Tibial artery (tissue), 4 donors: ENCODE measurements at regions not wholly inside any gene's neighbourhood (a gene's known extent, or its start where the extent isn't known, plus 50 kb on each side); places are given as distances from the start of the nearest gene placed in this dataset.

Experiments used
- DNase-seq, 2 donors: peaks; one replicate each; pipeline ENCODE4 v3.0.0-alpha.2; 2019
- H3K27ac ChIP-seq, 2 donors: fragments of 200-600 bp; sonication (generic) in 1 of 2; 1 replicate in 1 of 2; 2 replicates in 1 of 2; pipeline ENCODE4 v1.5.1; 2018 to 2019; ENCODE audit warnings: mild to moderate bottlenecking in 1 of 2
- H3K27me3 ChIP-seq, 2 donors: fragments of 200-600 bp; sonication (generic) in 1 of 2; one replicate each; pipeline versions ENCODE4 v1.5.1 to v1.6.0; 2016 to 2019
- H3K36me3 ChIP-seq, 3 donors: fragments of 200-600 bp; sonication (generic) in 2 of 3; one replicate each; pipeline ENCODE4 v1.5.1; 2016 to 2019; ENCODE audit warnings: mild to moderate bottlenecking in 2 of 3
- H3K4me1 ChIP-seq, 4 donors: fragments of 200-600 bp; sonication (generic) in 2 of 4; 1 replicate in 3 of 4; 2 replicates in 1 of 4; pipeline ENCODE4 v1.5.1; 2016 to 2019
- H3K4me3 ChIP-seq, 2 donors: fragments of 200-600 bp; sonication (generic) in 1 of 2; 1 replicate in 1 of 2; 2 replicates in 1 of 2; pipeline ENCODE4 v1.5.1; 2018 to 2019; ENCODE audit warnings: mild to moderate bottlenecking in 2 of 2
- H3K9me3 ChIP-seq, 3 donors: fragments of 200-600 bp; sonication (generic) in 1 of 3; one replicate each; pipeline ENCODE4 v1.5.1; 2016 to 2019
- intact Hi-C: fragments of 100-400 bp; cut with DNase I; formaldehyde crosslinking; loops from one replicate; pipeline ENCODE4 v1.15.0; 2023; ENCODE audit warnings: low total_unique reads
- TF ChIP-seq, protein P1 (sequence below), 2 experiments: fragments of 200-600 bp in 1 of 2; fragments of 450-650 bp in 1 of 2; IDR thresholded peaks; one replicate each; pipeline ENCODE4 v1.5.1; 2017 to 2019; ENCODE audit warnings: antibody characterized with exemption in 2 of 2, mild to moderate bottlenecking in 1 of 2, moderate library complexity in 1 of 2

DNA sequence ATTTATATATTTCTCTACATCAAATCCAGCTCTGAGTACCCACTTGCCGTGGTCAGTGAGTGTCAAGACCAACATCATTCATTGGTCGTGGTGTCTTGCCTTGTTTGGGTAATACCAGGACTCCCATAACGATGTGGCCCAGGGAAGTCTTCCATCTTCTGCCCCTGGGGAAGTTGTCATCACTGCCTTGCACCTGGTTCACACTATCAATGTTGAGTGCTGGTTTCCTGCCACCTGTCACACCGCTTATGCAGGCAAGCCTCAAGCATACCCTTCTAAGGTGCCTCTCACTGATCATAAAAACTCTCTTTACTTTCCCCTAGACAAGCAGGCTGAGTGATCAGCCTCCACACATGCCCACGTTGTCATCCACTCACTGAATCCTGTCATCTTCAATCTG, 382.4 kb downstream of the KCTD12 start:
- H3K4me3 ChIP-seq, result no peak overlapping the region
- no peaks in the 10 kb centered on the region for H3K27me3 ChIP-seq
- intact Hi-C loops, result no loop called here
- H3K9me3 ChIP-seq, result no peaks in the 10 kb centered on the region
- no peak for DNase-seq
- no peaks in the 10 kb centered on the region for H3K36me3 ChIP-seq
- TF ChIP-seq, protein P1, sequence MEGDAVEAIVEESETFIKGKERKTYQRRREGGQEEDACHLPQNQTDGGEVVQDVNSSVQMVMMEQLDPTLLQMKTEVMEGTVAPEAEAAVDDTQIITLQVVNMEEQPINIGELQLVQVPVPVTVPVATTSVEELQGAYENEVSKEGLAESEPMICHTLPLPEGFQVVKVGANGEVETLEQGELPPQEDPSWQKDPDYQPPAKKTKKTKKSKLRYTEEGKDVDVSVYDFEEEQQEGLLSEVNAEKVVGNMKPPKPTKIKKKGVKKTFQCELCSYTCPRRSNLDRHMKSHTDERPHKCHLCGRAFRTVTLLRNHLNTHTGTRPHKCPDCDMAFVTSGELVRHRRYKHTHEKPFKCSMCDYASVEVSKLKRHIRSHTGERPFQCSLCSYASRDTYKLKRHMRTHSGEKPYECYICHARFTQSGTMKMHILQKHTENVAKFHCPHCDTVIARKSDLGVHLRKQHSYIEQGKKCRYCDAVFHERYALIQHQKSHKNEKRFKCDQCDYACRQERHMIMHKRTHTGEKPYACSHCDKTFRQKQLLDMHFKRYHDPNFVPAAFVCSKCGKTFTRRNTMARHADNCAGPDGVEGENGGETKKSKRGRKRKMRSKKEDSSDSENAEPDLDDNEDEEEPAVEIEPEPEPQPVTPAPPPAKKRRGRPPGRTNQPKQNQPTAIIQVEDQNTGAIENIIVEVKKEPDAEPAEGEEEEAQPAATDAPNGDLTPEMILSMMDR (IDR thresholded peaks at IDR 0.05), result no peak
- H3K4me1 ChIP-seq, result no peaks in the 10 kb centered on the region
- H3K27ac ChIP-seq, result no peak overlapping the region

DNA sequence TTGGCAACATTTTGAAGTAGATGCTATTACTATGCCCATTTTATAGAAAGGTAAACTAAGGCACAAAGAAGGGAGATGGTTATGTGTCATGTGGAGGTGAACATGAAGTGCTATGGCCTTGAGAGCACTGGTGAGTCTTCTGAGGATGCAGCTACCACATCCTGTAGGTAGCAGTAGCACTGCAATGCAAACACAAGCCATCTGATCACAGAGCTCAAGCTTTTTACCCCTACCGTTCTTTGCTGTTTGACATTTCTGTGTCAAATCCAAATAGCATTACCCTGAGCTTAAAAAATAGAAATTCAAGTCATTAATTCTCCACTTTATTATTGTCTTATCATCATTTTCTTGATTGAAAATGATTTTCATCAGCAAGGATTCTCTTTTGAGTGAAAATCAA, 382.9 kb downstream of the KCTD12 start:
- Histone ChIP-seq H3K27ac (no peak overlapping the region), H3K27me3 (no peaks in the 10 kb centered on the region), H3K9me3 (no peaks in the 10 kb centered on the region), H3K4me1 (no peaks in the 10 kb centered on the region), H3K4me3 (no peak overlapping the region), H3K36me3 (no peaks in the 10 kb centered on the region)
- DNase-seq, result no peak
- intact Hi-C loops, result no loop called here
- TF ChIP-seq, protein P1 (IDR thresholded peaks at IDR 0.05), result no peak

DNA sequence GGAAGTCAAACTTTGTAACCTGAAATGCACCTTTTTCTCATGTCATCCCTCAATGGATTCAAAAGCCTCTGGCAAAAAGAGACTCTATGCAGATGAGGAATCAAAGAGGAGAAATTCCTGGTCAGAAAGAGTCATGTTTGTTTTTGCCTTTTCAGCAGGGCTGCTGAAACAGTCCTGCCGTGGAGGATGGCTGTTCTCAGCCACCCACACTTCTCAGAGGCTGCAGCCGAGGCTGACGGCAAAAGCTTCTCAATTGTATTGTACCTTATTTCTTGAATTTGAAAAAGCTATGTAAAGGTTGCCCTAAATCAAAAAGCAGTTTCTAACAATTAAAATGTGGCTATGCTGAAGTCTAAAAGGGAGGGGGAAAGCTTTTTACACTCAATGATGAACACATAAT, 385.3 kb downstream of the KCTD12 start:
- H3K36me3 ChIP-seq, result no peaks in the 10 kb centered on the region
- no peak for DNase-seq
- intact Hi-C loops, result no loop called here
- TF ChIP-seq, protein P1 (IDR thresholded peaks at IDR 0.05), result no peak
- no peaks in the 10 kb centered on the region for H3K4me1 ChIP-seq
- H3K9me3 ChIP-seq, result no peaks in the 10 kb centered on the region
- no peak overlapping the region for H3K4me3 ChIP-seq
- no peak overlapping the region for H3K27ac ChIP-seq
- no peaks in the 10 kb centered on the region for H3K27me3 ChIP-seq

- H3K27me3 ChIP-seq, result no peaks in the 10 kb centered on the region
- H3K27ac ChIP-seq, result no peak overlapping the region
- no peak overlapping the region for H3K4me3 ChIP-seq
- no peaks in the 10 kb centered on the region for H3K4me1 ChIP-seq
- H3K9me3 ChIP-seq, result no peaks in the 10 kb centered on the region
- TF ChIP-seq, protein P1 (IDR thresholded peaks at IDR 0.05), result no peak
- intact Hi-C loops, result no loop called here
- DNase-seq, result no peak
- no peaks in the 10 kb centered on the region for H3K36me3 ChIP-seq
These were observed 386.3 kb downstream of the KCTD12 start for GRCh38 chr13:76499891-76500290.

DNA sequence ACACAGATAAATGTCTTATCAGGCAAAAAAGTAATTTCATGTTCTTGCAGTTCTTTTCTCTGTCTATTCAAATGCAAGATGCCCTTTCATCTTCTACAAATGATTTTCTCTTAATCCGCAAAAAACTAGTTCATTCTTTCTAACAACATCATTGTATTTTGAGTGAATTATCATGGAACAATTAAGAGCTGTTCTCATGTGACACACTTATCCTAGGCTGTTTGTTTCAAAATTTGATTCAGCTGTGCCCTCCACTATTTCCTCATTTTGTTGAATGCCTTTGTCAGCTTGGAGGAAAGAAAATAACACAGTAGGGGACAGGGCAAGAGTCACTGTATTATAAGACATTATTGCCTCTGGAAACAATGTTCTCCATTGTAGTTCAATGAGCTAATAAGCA, 396.9 kb downstream of the KCTD12 start:
- Histone ChIP-seq H3K36me3 (no peaks in the 10 kb centered on the region), H3K27me3 (no peaks in the 10 kb centered on the region), H3K27ac (no peak overlapping the region), H3K9me3 (no peaks in the 10 kb centered on the region), H3K4me1 (no peaks in the 10 kb centered on the region), H3K4me3 (no peak overlapping the region)
- DNase-seq, result no peak
- TF ChIP-seq, protein P1 (IDR thresholded peaks at IDR 0.05), result no peak
- intact Hi-C loops, result no loop called here

DNA sequence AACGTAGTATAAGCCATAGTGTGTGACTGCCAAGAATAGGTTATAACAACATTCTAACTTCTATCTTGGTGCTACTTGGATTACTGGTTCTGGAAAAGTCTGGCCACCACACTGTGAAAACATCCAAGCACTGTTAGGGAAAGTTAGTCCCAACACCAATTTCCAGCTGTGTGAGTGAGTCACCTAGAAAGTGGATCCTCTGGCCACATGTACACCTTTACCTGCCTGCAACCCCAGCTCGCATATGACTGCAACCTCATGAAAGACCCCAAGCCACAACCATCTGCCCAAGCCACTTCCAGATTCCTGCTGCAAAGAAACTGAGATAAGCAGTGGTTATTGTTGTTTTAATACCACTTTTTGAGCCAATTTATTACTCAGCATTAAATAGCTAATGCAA, 404.5 kb downstream of the KCTD12 start:
- TF ChIP-seq, protein P1 (IDR thresholded peaks at IDR 0.05), result no peak
- intact Hi-C loops, result no loop called here
- Histone ChIP-seq H3K9me3 (no peaks in the 10 kb centered on the region), H3K4me1 (peaks cover 0 to 10% (median 0%) of the 10 kb centered on the region in 4 donors), H3K27ac (no peak overlapping the region), H3K36me3 (no peaks in the 10 kb centered on the region), H3K4me3 (no peak overlapping the region), H3K27me3 (no peaks in the 10 kb centered on the region)
- no peak for DNase-seq
